ENCODE measurements at regions not wholly inside any gene's neighbourhood (a gene's known extent, or its start where the extent isn't known, plus 50 kb on each side); places are given as distances from the start of the nearest gene placed in this dataset.

DNA sequence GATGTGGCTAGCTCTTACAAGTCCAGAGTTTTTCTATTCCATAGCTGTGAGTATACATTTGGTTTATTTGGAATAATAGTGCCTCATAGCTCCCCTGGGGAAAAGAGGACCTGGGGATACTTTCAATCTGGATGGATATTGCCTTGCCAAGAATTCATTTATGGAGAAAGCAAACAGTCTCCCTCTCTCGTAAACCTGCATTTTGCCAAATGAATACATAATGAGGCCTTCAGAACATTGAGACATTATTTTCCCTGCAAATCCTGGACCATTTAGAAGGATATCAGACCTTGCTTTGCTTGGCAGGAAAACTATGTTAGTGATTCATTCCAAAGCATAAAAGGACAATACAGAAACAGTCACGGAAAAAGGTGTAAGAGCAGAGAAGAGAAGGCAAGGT, 569.6 kb upstream of the BRINP1 start:
- Histone ChIP-seq H3K27ac (ENCODE audit: low read depth in 1 of 2, low read length in 2 of 2) (no peak overlapping the region), H3K9ac (ENCODE audit: low read depth in 1 of 2, low read length in 2 of 2) (no peak overlapping the region), H3K4me3 (ENCODE audit: low read depth in 1 of 3, low read length in 3 of 3) (no peak overlapping the region), H3K27me3 (ENCODE audit: control insufficient read depth in 4 of 4, insufficient read depth in 4 of 4, low read length in 3 of 4) (no peaks in the 10 kb centered on the region), H3K9me3 (ENCODE audit: control insufficient read depth in 4 of 4, low read length in 3 of 4) (no peaks in the 10 kb centered on the region), H3K4me1 (ENCODE audit: control insufficient read depth in 4 of 4, insufficient read depth in 4 of 4, low read length in 3 of 4) (no peaks in the 10 kb centered on the region), H3K36me3 (ENCODE audit: control insufficient read depth in 4 of 4, insufficient read depth in 3 of 4, low read depth in 1 of 4, low read length in 3 of 4) (no peaks in the 10 kb centered on the region)
- TF ChIP-seq EGR1 (IDR thresholded peaks at IDR 0.05; ENCODE audit: low read depth in 2 of 2): no peak
- no peak for TF ChIP-seq GABPA (IDR thresholded peaks at IDR 0.05 in 1 of 2, conservative IDR thresholded peaks at IDR 0.05 in 1 of 2)
- WGBS: 62% methylated on average over 2 of the region's 2 CpGs
- no peak for DNase-seq (ENCODE audit: low spot score)

DNA sequence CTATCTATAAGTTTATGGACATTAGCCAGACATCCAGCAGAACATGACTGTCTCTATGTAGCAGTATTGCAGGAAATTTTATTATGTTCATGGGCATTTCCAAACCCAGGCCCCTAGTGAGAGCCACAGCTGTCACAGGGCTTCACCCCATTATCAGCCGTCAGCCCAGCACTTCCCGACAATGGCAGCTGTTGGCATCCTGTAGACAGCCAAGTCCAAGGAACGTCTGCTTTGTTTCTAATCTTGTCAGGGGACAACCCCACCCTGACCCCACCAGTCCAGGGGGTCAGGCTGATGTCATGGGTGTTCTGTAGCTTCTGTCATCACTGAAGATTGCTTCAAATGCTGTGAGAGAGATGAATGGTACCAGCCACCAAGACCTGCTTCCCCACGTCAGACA, 565.3 kb upstream of the BRINP1 start:
- Histone ChIP-seq H3K27ac (ENCODE audit: low read depth in 1 of 2, low read length in 2 of 2) (no peak overlapping the region), H3K27me3 (ENCODE audit: control insufficient read depth in 4 of 4, insufficient read depth in 4 of 4, low read length in 3 of 4) (no peaks in the 10 kb centered on the region), H3K9me3 (ENCODE audit: control insufficient read depth in 4 of 4, low read length in 3 of 4) (no peaks in the 10 kb centered on the region), H3K36me3 (ENCODE audit: control insufficient read depth in 4 of 4, insufficient read depth in 3 of 4, low read depth in 1 of 4, low read length in 3 of 4) (no peaks in the 10 kb centered on the region), H3K4me3 (ENCODE audit: low read depth in 1 of 3, low read length in 3 of 3) (no peak overlapping the region), H3K4me1 (ENCODE audit: control insufficient read depth in 4 of 4, insufficient read depth in 4 of 4, low read length in 3 of 4) (no peaks in the 10 kb centered on the region), H3K9ac (ENCODE audit: low read depth in 1 of 2, low read length in 2 of 2) (no peak overlapping the region)
- no peak for TF ChIP-seq EGR1 (IDR thresholded peaks at IDR 0.05; ENCODE audit: low read depth in 2 of 2)
- no peak for TF ChIP-seq RXRA (IDR thresholded peaks at IDR 0.05)
- TF ChIP-seq, protein P1, sequence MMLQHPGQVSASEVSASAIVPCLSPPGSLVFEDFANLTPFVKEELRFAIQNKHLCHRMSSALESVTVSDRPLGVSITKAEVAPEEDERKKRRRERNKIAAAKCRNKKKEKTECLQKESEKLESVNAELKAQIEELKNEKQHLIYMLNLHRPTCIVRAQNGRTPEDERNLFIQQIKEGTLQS (IDR thresholded peaks at IDR 0.05): no peak
- TF ChIP-seq HNF4A (conservative IDR thresholded peaks at IDR 0.05): no peak
- TF ChIP-seq FOXA2 (IDR thresholded peaks at IDR 0.05): no peak
- TF ChIP-seq, protein P2, sequence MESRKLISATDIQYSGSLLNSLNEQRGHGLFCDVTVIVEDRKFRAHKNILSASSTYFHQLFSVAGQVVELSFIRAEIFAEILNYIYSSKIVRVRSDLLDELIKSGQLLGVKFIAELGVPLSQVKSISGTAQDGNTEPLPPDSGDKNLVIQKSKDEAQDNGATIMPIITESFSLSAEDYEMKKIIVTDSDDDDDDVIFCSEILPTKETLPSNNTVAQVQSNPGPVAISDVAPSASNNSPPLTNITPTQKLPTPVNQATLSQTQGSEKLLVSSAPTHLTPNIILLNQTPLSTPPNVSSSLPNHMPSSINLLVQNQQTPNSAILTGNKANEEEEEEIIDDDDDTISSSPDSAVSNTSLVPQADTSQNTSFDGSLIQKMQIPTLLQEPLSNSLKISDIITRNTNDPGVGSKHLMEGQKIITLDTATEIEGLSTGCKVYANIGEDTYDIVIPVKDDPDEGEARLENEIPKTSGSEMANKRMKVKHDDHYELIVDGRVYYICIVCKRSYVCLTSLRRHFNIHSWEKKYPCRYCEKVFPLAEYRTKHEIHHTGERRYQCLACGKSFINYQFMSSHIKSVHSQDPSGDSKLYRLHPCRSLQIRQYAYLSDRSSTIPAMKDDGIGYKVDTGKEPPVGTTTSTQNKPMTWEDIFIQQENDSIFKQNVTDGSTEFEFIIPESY (IDR thresholded peaks at IDR 0.05): no peak
- TF ChIP-seq TAF1 (conservative IDR thresholded peaks at IDR 0.05): no peak
- no peak for TF ChIP-seq HNF4G (IDR thresholded peaks at IDR 0.05)
- no peak for TF ChIP-seq YY1 (IDR thresholded peaks at IDR 0.05)
- TF ChIP-seq GABPA (IDR thresholded peaks at IDR 0.05 in 1 of 2, conservative IDR thresholded peaks at IDR 0.05 in 1 of 2): no peak
- 53% methylated on average over 4 of the region's 4 CpGs for WGBS
- no peak for DNase-seq (ENCODE audit: low spot score)

DNA sequence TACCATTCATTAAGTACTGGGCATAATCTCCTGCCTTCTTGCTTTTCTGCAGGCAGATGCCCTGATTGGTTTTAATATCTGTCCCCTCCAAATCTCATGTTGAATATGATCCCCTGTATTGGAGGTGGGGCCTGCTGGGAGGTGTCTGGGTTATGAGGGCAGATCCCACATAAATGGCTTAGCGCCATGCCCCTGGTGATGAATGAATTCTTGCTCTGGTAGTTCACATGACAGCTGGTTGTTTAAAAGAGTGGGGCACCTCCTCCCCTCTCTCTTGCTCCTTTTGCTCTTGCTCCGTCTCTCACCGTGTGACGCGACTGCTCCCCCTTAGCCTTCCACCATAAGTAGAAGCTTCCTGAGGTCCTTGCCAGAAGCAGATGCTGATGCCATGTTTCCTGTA, 564.0 kb upstream of the BRINP1 start:
- 89% methylated on average over 5 of the region's 5 CpGs for WGBS
- Histone ChIP-seq H3K9ac (ENCODE audit: low read depth in 1 of 2, low read length in 2 of 2) (no peak overlapping the region), H3K4me1 (ENCODE audit: control insufficient read depth in 4 of 4, insufficient read depth in 4 of 4, low read length in 3 of 4) (no peaks in the 10 kb centered on the region), H3K27ac (ENCODE audit: low read depth in 1 of 2, low read length in 2 of 2) (no peak overlapping the region), H3K9me3 (ENCODE audit: control insufficient read depth in 4 of 4, low read length in 3 of 4) (no peaks in the 10 kb centered on the region), H3K36me3 (ENCODE audit: control insufficient read depth in 4 of 4, insufficient read depth in 3 of 4, low read depth in 1 of 4, low read length in 3 of 4) (no peaks in the 10 kb centered on the region), H3K4me3 (ENCODE audit: low read depth in 1 of 3, low read length in 3 of 3) (no peak overlapping the region), H3K27me3 (ENCODE audit: control insufficient read depth in 4 of 4, insufficient read depth in 4 of 4, low read length in 3 of 4) (peaks cover 0 to 2% (median 0%) of the 10 kb centered on the region in 4 donors)
- DNase-seq (ENCODE audit: low spot score): no peak
- TF ChIP-seq NR2F2 (IDR thresholded peaks at IDR 0.05) (no peak), RXRA (IDR thresholded peaks at IDR 0.05) (no peak), HNF4G (IDR thresholded peaks at IDR 0.05) (no peak), EGR1 (IDR thresholded peaks at IDR 0.05; ENCODE audit: low read depth in 2 of 2) (no peak), GABPA (IDR thresholded peaks at IDR 0.05 in 1 of 2, conservative IDR thresholded peaks at IDR 0.05 in 1 of 2) (no peak), FOXA1 (IDR thresholded peaks at IDR 0.05) (no peak), FOXA2 (IDR thresholded peaks at IDR 0.05) (no peak), RAD21 (IDR thresholded peaks at IDR 0.05) (no peak), JUND (IDR thresholded peaks at IDR 0.05) (no peak), HNF4A (conservative IDR thresholded peaks at IDR 0.05) (no peak)
- TF ChIP-seq, protein P2 (IDR thresholded peaks at IDR 0.05): no peak
- TF ChIP-seq, protein P3, sequence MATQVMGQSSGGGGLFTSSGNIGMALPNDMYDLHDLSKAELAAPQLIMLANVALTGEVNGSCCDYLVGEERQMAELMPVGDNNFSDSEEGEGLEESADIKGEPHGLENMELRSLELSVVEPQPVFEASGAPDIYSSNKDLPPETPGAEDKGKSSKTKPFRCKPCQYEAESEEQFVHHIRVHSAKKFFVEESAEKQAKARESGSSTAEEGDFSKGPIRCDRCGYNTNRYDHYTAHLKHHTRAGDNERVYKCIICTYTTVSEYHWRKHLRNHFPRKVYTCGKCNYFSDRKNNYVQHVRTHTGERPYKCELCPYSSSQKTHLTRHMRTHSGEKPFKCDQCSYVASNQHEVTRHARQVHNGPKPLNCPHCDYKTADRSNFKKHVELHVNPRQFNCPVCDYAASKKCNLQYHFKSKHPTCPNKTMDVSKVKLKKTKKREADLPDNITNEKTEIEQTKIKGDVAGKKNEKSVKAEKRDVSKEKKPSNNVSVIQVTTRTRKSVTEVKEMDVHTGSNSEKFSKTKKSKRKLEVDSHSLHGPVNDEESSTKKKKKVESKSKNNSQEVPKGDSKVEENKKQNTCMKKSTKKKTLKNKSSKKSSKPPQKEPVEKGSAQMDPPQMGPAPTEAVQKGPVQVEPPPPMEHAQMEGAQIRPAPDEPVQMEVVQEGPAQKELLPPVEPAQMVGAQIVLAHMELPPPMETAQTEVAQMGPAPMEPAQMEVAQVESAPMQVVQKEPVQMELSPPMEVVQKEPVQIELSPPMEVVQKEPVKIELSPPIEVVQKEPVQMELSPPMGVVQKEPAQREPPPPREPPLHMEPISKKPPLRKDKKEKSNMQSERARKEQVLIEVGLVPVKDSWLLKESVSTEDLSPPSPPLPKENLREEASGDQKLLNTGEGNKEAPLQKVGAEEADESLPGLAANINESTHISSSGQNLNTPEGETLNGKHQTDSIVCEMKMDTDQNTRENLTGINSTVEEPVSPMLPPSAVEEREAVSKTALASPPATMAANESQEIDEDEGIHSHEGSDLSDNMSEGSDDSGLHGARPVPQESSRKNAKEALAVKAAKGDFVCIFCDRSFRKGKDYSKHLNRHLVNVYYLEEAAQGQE (IDR thresholded peaks at IDR 0.05): no peak
- TF ChIP-seq, protein P4, sequence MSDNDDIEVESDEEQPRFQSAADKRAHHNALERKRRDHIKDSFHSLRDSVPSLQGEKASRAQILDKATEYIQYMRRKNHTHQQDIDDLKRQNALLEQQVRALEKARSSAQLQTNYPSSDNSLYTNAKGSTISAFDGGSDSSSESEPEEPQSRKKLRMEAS (IDR thresholded peaks at IDR 0.05): no peak
- TF ChIP-seq, protein P5, sequence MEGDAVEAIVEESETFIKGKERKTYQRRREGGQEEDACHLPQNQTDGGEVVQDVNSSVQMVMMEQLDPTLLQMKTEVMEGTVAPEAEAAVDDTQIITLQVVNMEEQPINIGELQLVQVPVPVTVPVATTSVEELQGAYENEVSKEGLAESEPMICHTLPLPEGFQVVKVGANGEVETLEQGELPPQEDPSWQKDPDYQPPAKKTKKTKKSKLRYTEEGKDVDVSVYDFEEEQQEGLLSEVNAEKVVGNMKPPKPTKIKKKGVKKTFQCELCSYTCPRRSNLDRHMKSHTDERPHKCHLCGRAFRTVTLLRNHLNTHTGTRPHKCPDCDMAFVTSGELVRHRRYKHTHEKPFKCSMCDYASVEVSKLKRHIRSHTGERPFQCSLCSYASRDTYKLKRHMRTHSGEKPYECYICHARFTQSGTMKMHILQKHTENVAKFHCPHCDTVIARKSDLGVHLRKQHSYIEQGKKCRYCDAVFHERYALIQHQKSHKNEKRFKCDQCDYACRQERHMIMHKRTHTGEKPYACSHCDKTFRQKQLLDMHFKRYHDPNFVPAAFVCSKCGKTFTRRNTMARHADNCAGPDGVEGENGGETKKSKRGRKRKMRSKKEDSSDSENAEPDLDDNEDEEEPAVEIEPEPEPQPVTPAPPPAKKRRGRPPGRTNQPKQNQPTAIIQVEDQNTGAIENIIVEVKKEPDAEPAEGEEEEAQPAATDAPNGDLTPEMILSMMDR (IDR thresholded peaks at IDR 0.05; ENCODE audit: low read depth, low read length, missing input control): no peak

All from liver (tissue), 8 donors.